Adipose tissue (tissue), 3 donors: ENCODE measurements at regions not wholly inside any gene's neighbourhood (a gene's known extent, or its start where the extent isn't known, plus 50 kb on each side); places are given as distances from the start of the nearest gene placed in this dataset.
"Not testable (repeated sequence)": the region's sequence is repeated elsewhere in the genome, so short reads cannot be mapped to it uniquely, and the experiment has no call there.

Source experiments
- H3K27ac ChIP-seq: one replicate; pipeline ENCODE4 v1.5.1; 2013; ENCODE audit warnings: low read depth, low read length
- WGBS, 3 donors: extraction: QIAGEN DNeasy Blood & Tissue Kit; methylation state at CpG; one replicate each; pipeline ENCODE4 v1.1.7; 2013; 5-methylcytosine and 5-hydroxymethylcytosine counted together
- donor health status: healthy with polysubstance abuse.
- donor health status: Bipolar disorder and iron deficiency.
- donor health status: healthy.

- H3K27ac ChIP-seq: no peak overlapping the region
These were observed 231.9 kb upstream of the TUT7 start for GRCh38 chr9:86586144-86586494.

GRCh38 chr9:86585422-86586143 is 231.4 kb upstream of the TUT7 start:
- H3K27ac ChIP-seq: no peak overlapping the region
- WGBS, 3 donors: 40 to 53% (median 50%) methylated on average over 7 of the region's 7 CpGs

- 59 to 83% (median 61%) methylated on average over 6 of the region's 6 CpGs for WGBS, 3 donors
- no peak overlapping the region for H3K27ac ChIP-seq
These were observed 226.5 kb upstream of the TUT7 start for GRCh38 chr9:86580688-86581087.

- WGBS, 3 donors: 85 to 94% (median 89%) methylated on average over 3 of the region's 3 CpGs
- no peak overlapping the region for H3K27ac ChIP-seq
These were observed 224.5 kb upstream of the TUT7 start for GRCh38 chr9:86578722-86579121.

GRCh38 chr9:86577420-86578333 is 223.5 kb upstream of the TUT7 start:
- no peak overlapping the region for H3K27ac ChIP-seq
- 85 to 91% (median 88%) methylated on average over 28 to 30 of the region's 30 CpGs for WGBS, 3 donors

GRCh38 chr9:86575825-86576525 is 221.8 kb upstream of the TUT7 start:
- WGBS, 3 donors: 49 to 78% (median 66%) methylated on average over 9 of the region's 9 CpGs
- no peak overlapping the region for H3K27ac ChIP-seq

GRCh38 chr9:86575137-86575536 is 220.9 kb upstream of the TUT7 start:
- H3K27ac ChIP-seq: no peak overlapping the region

GRCh38 chr9:86573886-86574285 is 219.7 kb upstream of the TUT7 start:
- H3K27ac ChIP-seq: no peak overlapping the region
- 61 to 80% (median 68%) methylated on average over 2 of the region's 2 CpGs for WGBS, 3 donors

GRCh38 chr9:86572904-86573303 is 218.7 kb upstream of the TUT7 start:
- H3K27ac ChIP-seq: no peak overlapping the region

GRCh38 chr9:86565603-86566002 is 211.4 kb upstream of the TUT7 start:
- 61 to 67% (median 65%) methylated on average over 2 of the region's 2 CpGs for WGBS, 3 donors
- not testable (repeated sequence) for H3K27ac ChIP-seq

GRCh38 chr9:86563936-86564335 is 209.7 kb upstream of the TUT7 start:
- WGBS, 3 donors: 56 to 84% (median 66%) methylated on average over 5 of the region's 5 CpGs
- H3K27ac ChIP-seq: no peak overlapping the region

GRCh38 chr9:86563350-86563749 is 209.1 kb upstream of the TUT7 start:
- 43 to 73% (median 49%) methylated on average over 3 of the region's 3 CpGs for WGBS, 3 donors

GRCh38 chr9:86562691-86563090 is 208.5 kb upstream of the TUT7 start:
- H3K27ac ChIP-seq: no peak overlapping the region
- WGBS, 3 donors: 70 to 74% (median 73%) methylated on average over 5 of the region's 5 CpGs

More at GRCh38 chr9:86563350-86563749, 209.1 kb upstream of the TUT7 start:
- no peak overlapping the region for H3K27ac ChIP-seq

- H3K27ac ChIP-seq: no peak overlapping the region
These were observed 203.7 kb upstream of the TUT7 start for GRCh38 chr9:86557918-86558317.

GRCh38 chr9:86557063-86557766 is 203.0 kb upstream of the TUT7 start:
- no peak overlapping the region for H3K27ac ChIP-seq
- WGBS, 3 donors: 62 to 82% (median 64%) methylated on average over 7 of the region's 7 CpGs

More at GRCh38 chr9:86557918-86558317, 203.7 kb upstream of the TUT7 start:
- WGBS, 3 donors: 94 to 97% (median 95%) methylated on average over 3 of the region's 3 CpGs

GRCh38 chr9:86555661-86556060 is 201.5 kb upstream of the TUT7 start:
- WGBS, 3 donors: 68 to 80% (median 74%) methylated on average over 2 of the region's 2 CpGs
- H3K27ac ChIP-seq: no peak overlapping the region

GRCh38 chr9:86550401-86550800 is 196.2 kb upstream of the TUT7 start:
- H3K27ac ChIP-seq: no peak overlapping the region
- WGBS, 3 donors: 77 to 89% (median 84%) methylated on average over 2 of the region's 2 CpGs

GRCh38 chr9:86549920-86550319 is 195.7 kb upstream of the TUT7 start:
- WGBS, 3 donors: 80 to 84% (median 81%) methylated on average over 2 of the region's 2 CpGs

GRCh38 chr9:86549401-86549811 is 195.2 kb upstream of the TUT7 start:
- WGBS, 3 donors: 82 to 98% (median 83%) methylated on average over 2 of the region's 2 CpGs
- H3K27ac ChIP-seq: no peak overlapping the region

More at GRCh38 chr9:86549920-86550319, 195.7 kb upstream of the TUT7 start:
- H3K27ac ChIP-seq: no peak overlapping the region
